Activated CD4-positive, alpha-beta T cell treated with anti-CD3 and anti-CD28 coated beads, Interleukin-2, Interleukin-4, amounts not matched to agents 100 ng/mL and 50 ng/mL, durations not matched to agents 16 hours and 8 hours (primary cell): ENCODE measurements at regions not wholly inside any gene's neighbourhood (a gene's known extent, or its start where the extent isn't known, plus 50 kb on each side); places are given as distances from the start of the nearest gene placed in this dataset.
"Not testable (repeated sequence)": the region's sequence is repeated elsewhere in the genome, so short reads cannot be mapped to it uniquely, and the experiment has no call there.

Source experiments
- DNase-seq: peaks from one replicate; pipeline ENCODE4 v3.0.0-alpha.2; 2020; ENCODE audit warnings: low spot score

- DNase-seq: no peak
These were observed 219.1 kb downstream of the SEC23IP start for GRCh38 chr10:120111628-120112027.

- no peak for DNase-seq
These were observed 220.3 kb downstream of the SEC23IP start for GRCh38 chr10:120112809-120113208.

GRCh38 chr10:120115959-120116358 lies 223.4 kb downstream of the SEC23IP start:
- no peak for DNase-seq

- DNase-seq: no peak
These were observed 229.2 kb downstream of the SEC23IP start for GRCh38 chr10:120121768-120122167.

- DNase-seq: no peak
These were observed 238.7 kb downstream of the SEC23IP start for GRCh38 chr10:120131183-120131582.

GRCh38 chr10:120132811-120133210 lies 240.3 kb downstream of the SEC23IP start:
- DNase-seq: no peak

GRCh38 chr10:120138689-120139088 lies 246.2 kb downstream of the SEC23IP start:
- DNase-seq: no peak

- no peak for DNase-seq
These were observed 252.6 kb downstream of the SEC23IP start for GRCh38 chr10:120145107-120145506.

GRCh38 chr10:120156614-120157274 lies 264.2 kb downstream of the SEC23IP start:
- DNase-seq: no peak

GRCh38 chr10:120161111-120161510 lies 268.6 kb downstream of the SEC23IP start:
- no peak for DNase-seq

- no peak for DNase-seq
These were observed 269.9 kb downstream of the SEC23IP start for GRCh38 chr10:120162471-120162870.

- no peak for DNase-seq
These were observed 279.8 kb downstream of the SEC23IP start for GRCh38 chr10:120172356-120172755.

- no peak for DNase-seq
These were observed 282.0 kb downstream of the SEC23IP start for GRCh38 chr10:120174491-120174890.

GRCh38 chr10:120177330-120177729 lies 279.7 kb upstream of the PLPP4 start:
- DNase-seq: no peak

GRCh38 chr10:120180160-120180559 lies 276.9 kb upstream of the PLPP4 start:
- DNase-seq: no peak

- DNase-seq: no peak
These were observed 275.9 kb upstream of the PLPP4 start for GRCh38 chr10:120181154-120181553.

GRCh38 chr10:120182431-120182830 lies 274.6 kb upstream of the PLPP4 start:
- no peak for DNase-seq

- DNase-seq: no peak
These were observed 273.5 kb upstream of the PLPP4 start for GRCh38 chr10:120183546-120183945.

- DNase-seq: no peak
These were observed 272.3 kb upstream of the PLPP4 start for GRCh38 chr10:120184547-120185337.

- no peak for DNase-seq
These were observed 270.5 kb upstream of the PLPP4 start for GRCh38 chr10:120186506-120186905.

- DNase-seq: not testable (repeated sequence)
These were observed 269.9 kb upstream of the PLPP4 start for GRCh38 chr10:120187168-120187567.

GRCh38 chr10:120188950-120189349 lies 268.1 kb upstream of the PLPP4 start:
- DNase-seq: no peak

GRCh38 chr10:120195984-120196712 lies 260.9 kb upstream of the PLPP4 start:
- no peak for DNase-seq
